SK-N-SH (cell line): ENCODE measurements at regions not wholly inside any gene's neighbourhood (a gene's known extent, or its start where the extent isn't known, plus 50 kb on each side); places are given as distances from the start of the nearest gene placed in this dataset.

Source experiments
- CTCF ChIA-PET: fragments of 300-600, 350-600 bp; formaldehyde crosslinking; extraction: SDS; loops from one replicate; lab custom pipeline; 2021; lab: Yijun Ruan, JAX
- POLR2A ChIA-PET: fragments of 350-600 bp; sonication (Branson Sonifier 250); formaldehyde crosslinking; extraction: SDS; loops from one replicate; lab custom pipeline; 2020; ENCODE audit warnings: antibody characterized with exemption, inconsistent platforms; lab: Yijun Ruan, JAX
- DNase-seq: peaks from one replicate; pipeline ENCODE4 v3.0.0; 2012
- H2AFZ ChIP-seq: fragments of 200-600 bp; sonication (generic); 2 replicates; pipeline ENCODE4 v1.8.1; 2016; ENCODE audit warnings: antibody characterized with exemption, mild to moderate bottlenecking, low read depth
- H3F3A ChIP-seq: fragments of 200-600 bp; sonication (generic); replicated peaks from 2 replicates; pipeline ENCODE3; 2016; ENCODE audit warnings: antibody characterized with exemption, mild to moderate bottlenecking; ENCODE audit not compliant: insufficient read depth
- H3K27ac ChIP-seq, 2 experiments: fragments of 200-500 bp in 1 of 2; fragments of 200-600 bp in 1 of 2; sonication (Bioruptor generic) in 1 of 2; sonication (generic), shearing (Covaris generic) in 1 of 2; 2 replicates each; pipeline versions ENCODE4 v1.5.1 to v1.6.1; 2014 to 2016; ENCODE audit warnings: low read depth in 2 of 2, inconsistent platforms in 1 of 2, low read length in 1 of 2, mild to moderate bottlenecking in 1 of 2, mixed read lengths in 1 of 2
- H3K27me3 ChIP-seq: fragments of 200-600 bp; sonication (generic), shearing (Covaris generic); 2 replicates; pipeline ENCODE4 v1.6.1; 2016; ENCODE audit warnings: mixed run types; ENCODE audit not compliant: insufficient read depth
- H3K36me3 ChIP-seq, 2 experiments: fragments of 200-500 bp in 1 of 2; fragments of 200-600 bp in 1 of 2; sonication (Bioruptor generic) in 1 of 2; sonication (generic) in 1 of 2; replicated peaks in 1 of 2; 2 replicates each; pipeline versions ENCODE3 to v1.5.1; 2014 to 2016; ENCODE audit warnings: low read length in 1 of 2, mild to moderate bottlenecking in 1 of 2; ENCODE audit not compliant: insufficient read depth in 2 of 2, control insufficient read depth in 1 of 2
- H3K4me1 ChIP-seq, 2 experiments: fragments of 200-500 bp in 1 of 2; fragments of 200-600 bp in 1 of 2; sonication (Bioruptor generic) in 1 of 2; sonication (generic), shearing (Covaris generic) in 1 of 2; 2 replicates each; pipeline versions ENCODE4 v1.5.1 to v1.6.1; 2014 to 2016; ENCODE audit warnings: low read depth in 1 of 2, low read length in 1 of 2, mixed run types in 1 of 2; ENCODE audit not compliant: insufficient read depth in 2 of 2, control insufficient read depth in 1 of 2
- H3K4me2 ChIP-seq: fragments of 200-600 bp; sonication (generic), shearing (Covaris generic); 2 replicates; pipeline ENCODE4 v1.6.1; 2017; ENCODE audit warnings: mixed run types
- H3K4me3 ChIP-seq, 2 experiments: fragments of 200-500 bp in 1 of 2; fragments of 200-600 bp in 1 of 2; sonication (Bioruptor generic) in 1 of 2; sonication (generic), shearing (Covaris generic) in 1 of 2; 2 replicates each; pipeline versions ENCODE4 v1.5.1 to v1.8.1; 2014 to 2016; ENCODE audit warnings: low read depth in 2 of 2, inconsistent platforms in 1 of 2, low read length in 1 of 2, mild to moderate bottlenecking in 1 of 2, mixed read lengths in 1 of 2, moderate library complexity in 1 of 2
- H3K79me2 ChIP-seq: fragments of 200-600 bp; sonication (generic); 2 replicates; pipeline ENCODE4 v1.8.1; 2017; ENCODE audit warnings: mild to moderate bottlenecking; ENCODE audit not compliant: insufficient read depth
- H3K9ac ChIP-seq: fragments of 200-600 bp; sonication (generic); 2 replicates; pipeline ENCODE4 v1.6.1; 2017; ENCODE audit warnings: mixed run types
- H3K9me2 ChIP-seq: fragments of 200-600 bp; sonication (generic); 2 replicates; pipeline ENCODE4 v1.6.1; 2017; ENCODE audit warnings: mixed run types
- H3K9me3 ChIP-seq: fragments of 200-600 bp; sonication (generic); 2 replicates; pipeline ENCODE4 v1.6.1; 2017; ENCODE audit warnings: mixed run types, mild to moderate bottlenecking, moderate library complexity
- H4K20me1 ChIP-seq: fragments of 200-600 bp; sonication (generic); 2 replicates; pipeline ENCODE4 v1.6.1; 2017; ENCODE audit warnings: mild to moderate bottlenecking, mixed run types; ENCODE audit not compliant: insufficient read depth
- CHD2 ChIP-seq: fragments of 150-350 bp; IDR thresholded peaks from 2 replicates; pipeline ENCODE4 v1.6.1; 2018; ENCODE audit warnings: low read length; ENCODE audit not compliant: partially characterized antibody
- ELF1 ChIP-seq: IDR thresholded peaks from 2 replicates; pipeline ENCODE4 v1.4.0; 2012
- FOXM1 ChIP-seq: IDR thresholded peaks from 2 replicates; pipeline ENCODE4 v1.4.0; 2012; ENCODE audit warnings: low read depth, mild to moderate bottlenecking
- GATA2 ChIP-seq: sonication (generic); formaldehyde crosslinking; IDR thresholded peaks from 2 replicates; pipeline ENCODE4 v1.5.0; 2020; ENCODE audit warnings: mild to moderate bottlenecking, missing genetic modification reagents
- MEF2A ChIP-seq: IDR thresholded peaks from 2 replicates; pipeline ENCODE4 v1.4.0; 2012; ENCODE audit warnings: low read depth, borderline replicate concordance
- NFIC ChIP-seq: IDR thresholded peaks from 2 replicates; pipeline ENCODE4 v1.4.0; 2012; ENCODE audit warnings: borderline replicate concordance
- NRF1 ChIP-seq: IDR thresholded peaks from 2 replicates; pipeline ENCODE4 v1.6.1; 2012; ENCODE audit warnings: low read depth, mild to moderate bottlenecking, low read length
- SIN3A ChIP-seq: IDR thresholded peaks from 2 replicates; pipeline ENCODE4 v1.6.1; 2012; ENCODE audit warnings: low read depth, mild to moderate bottlenecking, low read length, moderate library complexity, borderline replicate concordance
- WGBS: methylation state at CpG from one replicate; pipeline ENCODE4 v1.1.6; 2017; ENCODE audit warnings: low lambda C conversion rate; 5-methylcytosine and 5-hydroxymethylcytosine counted together
- TF ChIP-seq, protein P1 (sequence below): IDR thresholded peaks from 2 replicates; pipeline ENCODE4 v1.6.1; 2012; ENCODE audit warnings: mild to moderate bottlenecking, low read depth, low read length, moderate library complexity
- TF ChIP-seq, protein P2 (sequence below): IDR thresholded peaks from 2 replicates; pipeline ENCODE4 v1.4.0; 2012; ENCODE audit warnings: low read depth, borderline replicate concordance
- TF ChIP-seq, protein P3 (sequence below): IDR thresholded peaks from 2 replicates; pipeline ENCODE4; 2012
- TF ChIP-seq, protein P4 (sequence below): fragments of 150-350 bp; IDR thresholded peaks from 2 replicates; pipeline ENCODE4 v1.6.1; 2016; ENCODE audit warnings: mild to moderate bottlenecking, low read depth, low read length
- TF ChIP-seq, protein P5 (sequence below): fragments of 200-600 bp; sonication (generic); IDR thresholded peaks from 2 replicates; pipeline ENCODE4 v1.6.1; 2017; ENCODE audit warnings: antibody characterized with exemption, mild to moderate bottlenecking, moderate library complexity
- TF ChIP-seq, protein P6 (sequence below): fragments of 150-350 bp; IDR thresholded peaks from 2 replicates; pipeline ENCODE4 v1.6.1; 2017; ENCODE audit warnings: antibody characterized with exemption, low read length, low read depth, borderline replicate concordance
- TF ChIP-seq, protein P7 (sequence below): IDR thresholded peaks from 2 replicates; pipeline ENCODE4 v1.4.0; 2012; ENCODE audit warnings: low read depth, borderline replicate concordance

DNA sequence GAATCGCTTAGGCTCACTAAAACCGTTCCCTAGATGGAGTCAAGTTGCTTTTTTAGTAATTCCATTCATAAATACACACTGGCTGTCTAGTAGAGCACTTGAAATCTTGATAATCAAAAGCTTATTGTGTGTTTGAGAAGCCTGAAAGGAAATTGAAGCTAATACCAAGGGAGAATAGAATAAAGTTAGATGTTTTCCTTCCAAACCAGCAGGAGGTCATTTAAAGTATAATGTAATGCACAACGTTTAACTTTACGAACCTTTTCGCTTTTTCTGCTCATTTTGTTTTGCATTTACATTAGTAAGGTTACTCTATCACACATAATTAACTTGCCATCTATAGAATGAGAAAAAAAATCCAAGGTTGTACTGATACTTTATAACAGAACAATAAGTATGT is 440.9 kb downstream of the NKX6-1 start:
- no peak overlapping the region for H3K27ac ChIP-seq
- TF ChIP-seq, protein P1, sequence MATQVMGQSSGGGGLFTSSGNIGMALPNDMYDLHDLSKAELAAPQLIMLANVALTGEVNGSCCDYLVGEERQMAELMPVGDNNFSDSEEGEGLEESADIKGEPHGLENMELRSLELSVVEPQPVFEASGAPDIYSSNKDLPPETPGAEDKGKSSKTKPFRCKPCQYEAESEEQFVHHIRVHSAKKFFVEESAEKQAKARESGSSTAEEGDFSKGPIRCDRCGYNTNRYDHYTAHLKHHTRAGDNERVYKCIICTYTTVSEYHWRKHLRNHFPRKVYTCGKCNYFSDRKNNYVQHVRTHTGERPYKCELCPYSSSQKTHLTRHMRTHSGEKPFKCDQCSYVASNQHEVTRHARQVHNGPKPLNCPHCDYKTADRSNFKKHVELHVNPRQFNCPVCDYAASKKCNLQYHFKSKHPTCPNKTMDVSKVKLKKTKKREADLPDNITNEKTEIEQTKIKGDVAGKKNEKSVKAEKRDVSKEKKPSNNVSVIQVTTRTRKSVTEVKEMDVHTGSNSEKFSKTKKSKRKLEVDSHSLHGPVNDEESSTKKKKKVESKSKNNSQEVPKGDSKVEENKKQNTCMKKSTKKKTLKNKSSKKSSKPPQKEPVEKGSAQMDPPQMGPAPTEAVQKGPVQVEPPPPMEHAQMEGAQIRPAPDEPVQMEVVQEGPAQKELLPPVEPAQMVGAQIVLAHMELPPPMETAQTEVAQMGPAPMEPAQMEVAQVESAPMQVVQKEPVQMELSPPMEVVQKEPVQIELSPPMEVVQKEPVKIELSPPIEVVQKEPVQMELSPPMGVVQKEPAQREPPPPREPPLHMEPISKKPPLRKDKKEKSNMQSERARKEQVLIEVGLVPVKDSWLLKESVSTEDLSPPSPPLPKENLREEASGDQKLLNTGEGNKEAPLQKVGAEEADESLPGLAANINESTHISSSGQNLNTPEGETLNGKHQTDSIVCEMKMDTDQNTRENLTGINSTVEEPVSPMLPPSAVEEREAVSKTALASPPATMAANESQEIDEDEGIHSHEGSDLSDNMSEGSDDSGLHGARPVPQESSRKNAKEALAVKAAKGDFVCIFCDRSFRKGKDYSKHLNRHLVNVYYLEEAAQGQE, result no peak
- TF ChIP-seq MEF2A (no peak), CHD2 (no peak)
- no peak overlapping the region for H3K9ac ChIP-seq
- H3K4me1 ChIP-seq, result no peaks in the 10 kb centered on the region
- H3K4me2 ChIP-seq, result no peak overlapping the region
- H3F3A ChIP-seq, result no peaks in the 10 kb centered on the region
- ChIA-PET POLR2A (no interaction called here), CTCF (no interaction called here)
- H3K9me3 ChIP-seq, result no peaks in the 10 kb centered on the region
- no peak overlapping the region for H2AFZ ChIP-seq
- no peak for DNase-seq
- 13% methylated on average over 5 of the region's 5 CpGs for WGBS
- H3K4me3 ChIP-seq, result no peak overlapping the region
- no peaks in the 10 kb centered on the region for H3K79me2 ChIP-seq
- no peaks in the 10 kb centered on the region for H3K27me3 ChIP-seq
- no peaks in the 10 kb centered on the region for H3K36me3 ChIP-seq
- H4K20me1 ChIP-seq, result no peaks in the 10 kb centered on the region
- no peaks in the 10 kb centered on the region for H3K9me2 ChIP-seq

DNA sequence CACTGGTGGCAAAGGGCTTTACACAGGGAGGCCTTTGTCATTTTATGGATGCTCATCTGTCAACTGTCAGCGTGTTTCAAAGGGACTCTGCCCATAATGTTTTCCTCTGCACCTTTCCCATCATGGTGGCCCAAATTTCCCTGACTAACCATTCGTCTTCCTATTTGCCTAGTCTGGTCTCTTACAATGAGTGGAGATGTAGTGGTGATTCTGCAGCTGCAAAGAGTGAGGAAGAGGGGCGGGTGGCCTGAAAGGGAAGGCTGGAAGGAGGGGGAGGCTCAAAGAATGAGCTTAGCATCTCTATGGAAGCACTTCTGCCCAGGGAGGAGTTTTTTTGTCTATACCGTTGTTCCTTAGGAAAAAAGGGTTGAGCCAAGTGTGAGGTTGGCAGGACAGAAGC is 447.5 kb downstream of the NKX6-1 start:
- Histone ChIP-seq H3K79me2 (no peaks in the 10 kb centered on the region), H3K36me3 (no peaks in the 10 kb centered on the region), H3K27ac (no peak overlapping the region), H4K20me1 (no peaks in the 10 kb centered on the region), H3K4me3 (no peak overlapping the region), H3K9me2 (no peaks in the 10 kb centered on the region), H3K9ac (no peak overlapping the region), H3K9me3 (no peaks in the 10 kb centered on the region), H3K4me2 (no peak overlapping the region), H2AFZ (no peak overlapping the region), H3K4me1 (no peaks in the 10 kb centered on the region), H3F3A (no peaks in the 10 kb centered on the region), H3K27me3 (no peaks in the 10 kb centered on the region)
- DNase-seq, result no peak
- CTCF ChIA-PET, result no interaction called here
- TF ChIP-seq, protein P2, sequence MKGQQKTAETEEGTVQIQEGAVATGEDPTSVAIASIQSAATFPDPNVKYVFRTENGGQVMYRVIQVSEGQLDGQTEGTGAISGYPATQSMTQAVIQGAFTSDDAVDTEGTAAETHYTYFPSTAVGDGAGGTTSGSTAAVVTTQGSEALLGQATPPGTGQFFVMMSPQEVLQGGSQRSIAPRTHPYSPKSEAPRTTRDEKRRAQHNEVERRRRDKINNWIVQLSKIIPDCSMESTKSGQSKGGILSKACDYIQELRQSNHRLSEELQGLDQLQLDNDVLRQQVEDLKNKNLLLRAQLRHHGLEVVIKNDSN, result no peak
- no peak for TF ChIP-seq NFIC
- no peak for TF ChIP-seq GATA2
- TF ChIP-seq, protein P3, sequence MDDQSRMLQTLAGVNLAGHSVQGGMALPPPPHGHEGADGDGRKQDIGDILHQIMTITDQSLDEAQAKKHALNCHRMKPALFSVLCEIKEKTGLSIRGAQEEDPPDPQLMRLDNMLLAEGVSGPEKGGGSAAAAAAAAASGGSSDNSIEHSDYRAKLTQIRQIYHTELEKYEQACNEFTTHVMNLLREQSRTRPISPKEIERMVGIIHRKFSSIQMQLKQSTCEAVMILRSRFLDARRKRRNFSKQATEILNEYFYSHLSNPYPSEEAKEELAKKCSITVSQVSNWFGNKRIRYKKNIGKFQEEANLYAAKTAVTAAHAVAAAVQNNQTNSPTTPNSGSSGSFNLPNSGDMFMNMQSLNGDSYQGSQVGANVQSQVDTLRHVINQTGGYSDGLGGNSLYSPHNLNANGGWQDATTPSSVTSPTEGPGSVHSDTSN, result no peak
- no peak for TF ChIP-seq CHD2
- TF ChIP-seq FOXM1, result no peak
- TF ChIP-seq, protein P4, sequence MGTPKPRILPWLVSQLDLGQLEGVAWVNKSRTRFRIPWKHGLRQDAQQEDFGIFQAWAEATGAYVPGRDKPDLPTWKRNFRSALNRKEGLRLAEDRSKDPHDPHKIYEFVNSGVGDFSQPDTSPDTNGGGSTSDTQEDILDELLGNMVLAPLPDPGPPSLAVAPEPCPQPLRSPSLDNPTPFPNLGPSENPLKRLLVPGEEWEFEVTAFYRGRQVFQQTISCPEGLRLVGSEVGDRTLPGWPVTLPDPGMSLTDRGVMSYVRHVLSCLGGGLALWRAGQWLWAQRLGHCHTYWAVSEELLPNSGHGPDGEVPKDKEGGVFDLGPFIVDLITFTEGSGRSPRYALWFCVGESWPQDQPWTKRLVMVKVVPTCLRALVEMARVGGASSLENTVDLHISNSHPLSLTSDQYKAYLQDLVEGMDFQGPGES, result no peak
- no peak for TF ChIP-seq SIN3A
- TF ChIP-seq NRF1, result no peak
- TF ChIP-seq, protein P5, sequence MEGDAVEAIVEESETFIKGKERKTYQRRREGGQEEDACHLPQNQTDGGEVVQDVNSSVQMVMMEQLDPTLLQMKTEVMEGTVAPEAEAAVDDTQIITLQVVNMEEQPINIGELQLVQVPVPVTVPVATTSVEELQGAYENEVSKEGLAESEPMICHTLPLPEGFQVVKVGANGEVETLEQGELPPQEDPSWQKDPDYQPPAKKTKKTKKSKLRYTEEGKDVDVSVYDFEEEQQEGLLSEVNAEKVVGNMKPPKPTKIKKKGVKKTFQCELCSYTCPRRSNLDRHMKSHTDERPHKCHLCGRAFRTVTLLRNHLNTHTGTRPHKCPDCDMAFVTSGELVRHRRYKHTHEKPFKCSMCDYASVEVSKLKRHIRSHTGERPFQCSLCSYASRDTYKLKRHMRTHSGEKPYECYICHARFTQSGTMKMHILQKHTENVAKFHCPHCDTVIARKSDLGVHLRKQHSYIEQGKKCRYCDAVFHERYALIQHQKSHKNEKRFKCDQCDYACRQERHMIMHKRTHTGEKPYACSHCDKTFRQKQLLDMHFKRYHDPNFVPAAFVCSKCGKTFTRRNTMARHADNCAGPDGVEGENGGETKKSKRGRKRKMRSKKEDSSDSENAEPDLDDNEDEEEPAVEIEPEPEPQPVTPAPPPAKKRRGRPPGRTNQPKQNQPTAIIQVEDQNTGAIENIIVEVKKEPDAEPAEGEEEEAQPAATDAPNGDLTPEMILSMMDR, result no peak
- TF ChIP-seq, protein P6, sequence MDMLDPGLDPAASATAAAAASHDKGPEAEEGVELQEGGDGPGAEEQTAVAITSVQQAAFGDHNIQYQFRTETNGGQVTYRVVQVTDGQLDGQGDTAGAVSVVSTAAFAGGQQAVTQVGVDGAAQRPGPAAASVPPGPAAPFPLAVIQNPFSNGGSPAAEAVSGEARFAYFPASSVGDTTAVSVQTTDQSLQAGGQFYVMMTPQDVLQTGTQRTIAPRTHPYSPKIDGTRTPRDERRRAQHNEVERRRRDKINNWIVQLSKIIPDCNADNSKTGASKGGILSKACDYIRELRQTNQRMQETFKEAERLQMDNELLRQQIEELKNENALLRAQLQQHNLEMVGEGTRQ, result no peak
- TF ChIP-seq, protein P7, sequence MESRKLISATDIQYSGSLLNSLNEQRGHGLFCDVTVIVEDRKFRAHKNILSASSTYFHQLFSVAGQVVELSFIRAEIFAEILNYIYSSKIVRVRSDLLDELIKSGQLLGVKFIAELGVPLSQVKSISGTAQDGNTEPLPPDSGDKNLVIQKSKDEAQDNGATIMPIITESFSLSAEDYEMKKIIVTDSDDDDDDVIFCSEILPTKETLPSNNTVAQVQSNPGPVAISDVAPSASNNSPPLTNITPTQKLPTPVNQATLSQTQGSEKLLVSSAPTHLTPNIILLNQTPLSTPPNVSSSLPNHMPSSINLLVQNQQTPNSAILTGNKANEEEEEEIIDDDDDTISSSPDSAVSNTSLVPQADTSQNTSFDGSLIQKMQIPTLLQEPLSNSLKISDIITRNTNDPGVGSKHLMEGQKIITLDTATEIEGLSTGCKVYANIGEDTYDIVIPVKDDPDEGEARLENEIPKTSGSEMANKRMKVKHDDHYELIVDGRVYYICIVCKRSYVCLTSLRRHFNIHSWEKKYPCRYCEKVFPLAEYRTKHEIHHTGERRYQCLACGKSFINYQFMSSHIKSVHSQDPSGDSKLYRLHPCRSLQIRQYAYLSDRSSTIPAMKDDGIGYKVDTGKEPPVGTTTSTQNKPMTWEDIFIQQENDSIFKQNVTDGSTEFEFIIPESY, result no peak
- no peak for TF ChIP-seq ELF1
- 7% methylated on average over 4 of the region's 4 CpGs for WGBS
- POLR2A ChIA-PET, result no interaction called here
